ENCODE measurements at regions not wholly inside any gene's neighbourhood (a gene's known extent, or its start where the extent isn't known, plus 50 kb on each side); places are given as distances from the start of the nearest gene placed in this dataset.
"Not testable (repeated sequence)": the region's sequence is repeated elsewhere in the genome, so short reads cannot be mapped to it uniquely, and the experiment has no call there.

DNA sequence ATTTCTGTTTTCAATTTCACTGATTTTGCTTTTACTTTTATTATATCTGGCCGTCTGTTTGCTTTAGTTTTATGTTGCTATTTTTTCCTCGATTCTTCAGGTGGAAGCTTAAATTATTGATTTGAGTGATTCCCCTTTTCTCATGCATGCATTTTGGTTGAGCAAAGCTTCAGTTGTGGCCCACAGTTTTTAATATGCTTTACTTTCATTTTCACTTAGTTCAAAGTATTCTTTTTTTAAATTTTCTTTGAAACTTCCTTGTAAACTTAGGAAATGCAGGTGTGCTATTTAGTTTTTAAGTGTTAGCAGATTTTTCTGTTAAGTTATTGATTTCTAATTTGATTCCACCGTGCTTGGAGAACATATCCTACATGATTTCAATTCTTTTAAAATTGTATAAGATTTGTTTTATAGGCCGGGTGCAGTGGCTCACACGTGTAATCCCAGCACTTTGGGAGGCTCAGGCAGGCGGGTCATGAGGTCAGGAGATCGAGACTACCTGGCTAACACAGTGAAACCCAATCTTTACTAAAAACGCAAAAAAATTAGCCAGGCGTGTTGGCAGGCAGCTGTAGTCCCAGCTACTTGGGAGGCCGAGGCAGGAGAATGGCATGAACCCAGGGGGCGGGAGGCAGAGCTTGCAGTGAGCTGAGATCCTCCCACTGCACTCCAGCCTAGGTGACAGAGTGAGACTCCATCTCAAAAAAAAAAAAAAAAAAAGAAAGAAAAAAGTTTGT, 531.2 kb downstream of the KIF2B start:
- no peak for DNase-seq (ENCODE audit: low spot score)

DNA sequence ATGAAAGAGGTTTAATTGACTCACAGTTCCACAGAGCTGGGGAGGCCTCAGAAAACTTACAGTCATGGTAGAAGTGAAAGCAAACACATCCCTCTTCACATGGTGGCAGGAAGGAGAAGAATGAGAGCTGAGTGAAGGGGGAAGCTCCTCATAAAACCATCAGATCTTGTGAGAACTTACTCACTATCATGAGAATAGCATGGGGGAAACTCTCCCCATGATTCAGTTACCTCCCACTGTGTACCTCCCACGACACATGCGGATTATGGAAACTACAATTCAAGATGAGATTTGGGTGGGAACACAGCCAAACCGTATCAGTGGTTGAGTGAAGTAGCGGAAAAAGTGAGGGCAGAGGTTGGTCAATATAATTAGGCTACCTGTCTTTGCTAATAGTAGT, 538.3 kb downstream of the KIF2B start:
- DNase-seq (ENCODE audit: low spot score): not testable (repeated sequence)

DNA sequence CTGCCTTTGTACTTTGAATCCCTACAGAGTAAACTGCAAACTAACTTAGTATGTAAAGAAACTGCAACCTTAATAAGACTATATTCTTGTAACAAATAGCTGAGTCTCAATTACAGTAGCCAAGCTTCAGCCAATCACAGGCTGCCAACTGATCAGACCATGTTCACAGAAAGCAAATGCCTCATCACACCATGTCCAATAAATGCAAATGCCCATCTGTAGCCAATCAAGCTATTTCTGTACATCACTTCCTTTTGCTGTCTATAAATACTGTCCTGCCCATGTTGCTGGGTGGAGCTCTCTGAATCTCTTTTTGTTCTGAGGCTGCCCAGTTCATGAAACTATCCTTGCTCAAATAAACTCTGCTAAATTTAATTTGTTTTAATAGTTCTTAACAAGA, 531.7 kb upstream of the TOM1L1 start:
- no peak for DNase-seq (ENCODE audit: low spot score)

DNA sequence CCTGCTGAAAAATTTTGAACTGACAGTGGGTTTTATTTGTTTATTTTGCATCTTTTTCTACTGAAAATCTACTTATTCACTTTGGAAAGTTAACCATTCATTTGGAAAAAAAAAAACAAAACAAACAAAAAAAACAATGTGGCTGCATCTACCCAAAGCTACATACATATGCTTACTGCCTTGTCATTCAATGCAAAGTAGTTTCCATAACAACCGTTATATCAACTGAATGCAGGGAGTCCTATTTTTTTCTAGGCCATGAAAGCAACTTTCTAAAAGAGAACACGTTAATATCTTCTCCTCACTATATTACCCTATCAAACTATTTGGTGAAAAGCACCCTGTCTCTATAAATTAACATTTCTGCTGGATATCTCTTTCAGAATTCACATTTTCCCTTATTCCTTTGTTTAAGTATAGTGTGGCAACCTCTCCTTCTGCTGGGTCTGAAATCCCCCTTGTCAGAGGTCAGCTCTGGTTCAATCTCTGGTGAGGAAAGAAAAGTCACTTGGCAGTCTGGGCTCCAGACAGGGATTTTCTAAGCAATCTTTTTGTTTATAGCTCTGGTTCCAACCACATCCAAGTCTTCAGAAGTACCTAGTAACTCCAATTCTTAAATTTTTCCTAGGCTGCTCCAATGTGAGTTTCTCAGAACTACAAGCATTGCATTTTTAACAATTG, 528.4 kb upstream of the TOM1L1 start:
- no peak for DNase-seq (ENCODE audit: low spot score)

DNA sequence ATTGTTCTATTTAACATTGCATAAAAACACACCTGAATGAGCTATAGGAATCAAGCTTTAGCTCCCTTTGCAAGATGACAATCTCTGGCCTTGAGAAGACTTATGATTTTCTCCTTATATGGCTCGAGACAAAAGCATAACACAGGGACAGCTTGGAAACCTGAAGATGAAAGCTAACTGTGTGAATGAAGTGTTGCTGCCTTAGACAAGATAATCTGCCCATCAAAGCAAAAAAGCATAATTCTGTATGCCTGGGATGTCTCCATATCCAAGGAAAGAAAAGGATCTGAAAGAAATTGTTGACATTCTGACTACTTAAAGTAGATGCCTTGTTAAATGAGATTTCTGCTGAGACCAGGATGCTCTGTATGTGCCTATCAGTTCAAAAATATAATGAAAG, 526.7 kb upstream of the TOM1L1 start:
- no peak for DNase-seq (ENCODE audit: low spot score)

DNA sequence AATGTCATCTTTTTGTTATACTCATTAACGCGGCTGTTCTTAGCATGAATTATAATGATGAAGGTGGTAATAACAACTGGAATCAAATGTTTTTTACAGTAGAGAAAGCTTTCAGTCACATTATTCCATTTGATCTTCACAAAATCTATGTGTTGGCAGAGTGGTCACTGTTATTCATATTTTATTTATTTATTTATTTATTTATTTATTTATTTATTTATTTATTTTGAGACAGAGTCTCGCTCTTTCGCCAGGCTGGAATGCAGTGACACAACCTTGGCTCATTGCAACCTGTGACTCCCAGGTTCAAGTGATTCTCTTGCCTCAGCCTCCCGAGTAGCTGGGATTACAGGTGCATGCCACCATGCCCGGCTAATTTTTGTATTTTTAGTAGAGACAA, 524.2 kb upstream of the TOM1L1 start:
- not testable (repeated sequence) for DNase-seq (ENCODE audit: low spot score)

DNA sequence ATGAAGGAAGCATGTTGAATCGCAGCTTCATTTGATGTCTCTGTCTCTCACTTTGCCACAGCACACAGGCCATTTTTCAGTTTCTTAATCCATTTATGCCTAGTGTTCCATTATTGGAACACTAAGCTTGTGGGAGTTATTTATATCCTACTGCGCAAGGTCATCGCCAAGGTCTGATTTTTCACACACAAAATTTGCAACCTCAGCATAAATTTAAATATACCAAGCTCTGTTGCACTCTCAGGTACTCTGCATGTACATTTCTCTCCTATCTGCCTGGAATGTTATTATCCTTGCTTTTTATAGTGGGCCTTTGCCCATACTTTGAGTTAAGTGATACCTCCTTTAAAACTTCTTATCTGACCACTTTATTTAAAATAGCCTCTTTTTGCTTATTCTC, 519.2 kb upstream of the TOM1L1 start:
- DNase-seq (ENCODE audit: low spot score): no peak

DNA sequence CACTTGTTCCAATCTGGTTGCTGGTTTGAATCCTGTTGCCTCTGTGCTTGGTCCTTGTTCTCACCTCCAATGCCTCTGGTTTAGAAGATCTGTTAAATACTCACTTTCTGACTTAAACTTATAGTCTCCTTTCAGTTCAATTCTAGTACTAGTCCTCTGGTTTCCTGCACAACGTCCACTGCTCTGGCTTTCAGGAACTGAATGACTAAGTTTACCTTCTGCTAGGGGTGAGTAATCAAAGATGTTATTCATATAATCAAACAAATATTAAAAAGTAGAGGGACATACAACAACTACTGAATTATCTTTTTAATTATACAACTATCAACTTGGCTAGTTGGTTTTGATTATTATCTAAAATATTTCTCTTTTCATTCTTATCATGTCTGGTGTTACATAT, 496.4 kb upstream of the TOM1L1 start:
- DNase-seq (ENCODE audit: low spot score): no peak

DNA sequence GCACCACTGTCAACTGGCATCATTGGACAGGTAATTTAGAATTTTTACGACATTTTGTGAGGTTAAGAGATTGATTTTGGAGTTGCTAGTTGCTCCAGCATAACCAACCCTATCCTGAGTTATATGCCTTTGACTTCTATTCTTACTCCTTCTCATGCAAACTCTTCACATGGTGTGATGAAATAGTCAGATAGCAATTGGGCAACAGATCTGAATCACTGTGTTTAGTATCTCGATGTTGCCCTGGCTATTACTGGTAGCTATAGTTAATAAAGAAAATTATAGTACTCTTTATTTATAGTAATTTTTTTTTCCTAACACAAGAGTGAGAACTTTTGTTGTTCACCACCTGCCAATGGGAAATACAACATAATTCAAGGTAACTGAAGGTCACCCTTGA, 494.8 kb upstream of the TOM1L1 start:
- DNase-seq (ENCODE audit: low spot score): no peak

DNA sequence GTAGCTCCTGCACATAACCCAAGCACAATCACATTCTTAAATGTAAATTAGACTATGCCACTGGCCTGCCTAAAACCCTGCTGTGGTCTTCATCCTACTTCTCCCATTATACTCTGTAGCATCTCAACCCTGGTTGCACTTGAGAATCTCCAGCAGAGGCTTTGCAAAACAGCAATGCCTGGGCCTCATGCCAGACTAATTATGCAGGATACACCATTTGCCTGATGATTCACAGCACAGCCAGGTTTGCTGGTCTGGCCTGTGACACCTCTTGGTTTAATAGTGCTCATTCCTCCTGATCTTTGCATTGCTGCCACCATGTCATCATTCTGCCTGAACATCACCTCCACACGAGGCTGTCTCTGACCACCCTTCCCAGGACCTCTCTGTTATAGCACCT, 491.9 kb upstream of the TOM1L1 start:
- DNase-seq (ENCODE audit: low spot score): no peak

DNA sequence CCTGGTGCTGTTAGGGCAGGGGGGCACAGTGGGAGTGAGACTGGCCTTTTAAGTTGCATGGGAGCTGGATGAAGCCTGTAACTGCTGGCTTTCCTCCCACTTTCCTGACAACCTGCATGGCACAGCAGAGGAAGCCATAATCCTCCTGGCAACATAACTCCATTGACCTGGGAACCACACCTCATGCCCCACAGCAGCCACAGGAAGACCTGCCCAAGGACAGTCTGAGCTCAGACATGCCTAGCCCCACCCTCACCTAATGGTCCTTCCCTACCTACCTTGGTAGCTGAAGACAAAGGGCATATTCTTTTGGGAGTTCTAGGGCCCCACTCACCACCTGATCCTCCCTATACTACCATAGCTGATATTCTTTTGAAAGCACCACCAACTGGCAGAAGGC, 482.2 kb upstream of the TOM1L1 start:
- DNase-seq (ENCODE audit: low spot score): no peak

DNA sequence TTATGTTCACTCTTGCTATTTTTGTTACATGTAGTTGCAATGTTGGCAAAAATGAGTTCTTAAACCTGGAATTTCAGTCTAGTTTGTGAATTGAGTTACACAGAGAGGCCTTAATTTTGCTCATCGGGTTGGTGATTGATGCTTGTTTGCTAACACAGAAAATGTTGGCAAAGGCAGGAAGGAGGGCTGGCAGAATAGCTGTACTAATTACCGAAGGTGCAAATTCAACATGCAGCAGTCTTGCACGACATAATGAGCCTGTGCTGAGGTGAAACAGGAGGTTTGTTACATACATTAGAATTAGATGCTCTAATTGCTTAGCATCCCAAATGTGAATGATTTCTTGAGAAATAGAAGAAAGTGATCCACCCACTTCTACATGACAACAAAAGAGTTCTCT, 475.0 kb upstream of the TOM1L1 start:
- DNase-seq (ENCODE audit: low spot score): no peak

DNA sequence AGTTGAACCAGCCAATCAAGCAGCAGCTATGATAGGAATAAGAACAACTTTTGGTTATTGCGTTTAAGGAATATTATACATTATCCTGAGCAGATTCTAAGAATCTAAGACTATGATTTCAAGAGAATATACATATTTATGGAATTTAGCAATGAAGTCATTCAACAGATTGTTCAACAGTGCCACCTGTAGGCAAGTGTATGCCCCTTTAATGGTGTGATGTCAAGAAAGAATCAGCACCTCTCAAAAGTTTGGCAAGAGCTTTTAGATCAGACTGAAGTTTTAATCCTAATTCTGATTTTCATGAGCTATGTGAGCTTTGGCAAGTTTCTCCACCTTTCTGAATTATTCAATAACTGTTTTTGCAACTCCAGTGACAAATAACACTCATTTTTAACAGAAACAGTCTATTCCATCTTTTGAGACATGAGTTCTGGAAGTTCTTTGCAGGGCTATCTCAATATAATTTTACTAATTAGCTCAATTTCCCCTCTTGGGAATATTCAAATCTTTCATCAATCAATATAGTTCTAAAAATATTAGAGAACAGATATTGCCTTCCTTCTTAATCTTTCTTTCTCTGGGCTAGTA, 474.3 kb upstream of the TOM1L1 start:
- DNase-seq (ENCODE audit: low spot score): peak; percentile 1

DNA sequence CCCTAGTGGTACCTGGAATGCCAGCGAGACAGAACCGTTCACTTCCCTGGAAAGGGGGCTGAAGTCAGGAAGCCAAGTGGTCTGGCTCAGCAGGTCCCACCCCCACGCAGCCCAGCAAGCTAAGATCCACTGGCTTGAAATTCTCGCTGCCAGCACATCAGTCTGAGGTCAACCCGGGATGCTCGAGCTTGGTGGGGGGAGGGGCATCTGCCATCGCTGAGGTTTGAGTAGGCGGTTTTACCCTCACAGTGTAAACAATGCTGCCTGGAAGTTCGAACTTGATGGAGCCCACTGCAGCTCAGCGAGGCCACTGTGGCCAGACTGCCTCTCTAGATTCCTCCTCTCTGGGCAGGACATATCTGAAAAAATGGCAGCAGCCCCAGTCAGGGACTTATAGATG, 464.7 kb upstream of the TOM1L1 start:
- DNase-seq (ENCODE audit: low spot score): no peak

DNA sequence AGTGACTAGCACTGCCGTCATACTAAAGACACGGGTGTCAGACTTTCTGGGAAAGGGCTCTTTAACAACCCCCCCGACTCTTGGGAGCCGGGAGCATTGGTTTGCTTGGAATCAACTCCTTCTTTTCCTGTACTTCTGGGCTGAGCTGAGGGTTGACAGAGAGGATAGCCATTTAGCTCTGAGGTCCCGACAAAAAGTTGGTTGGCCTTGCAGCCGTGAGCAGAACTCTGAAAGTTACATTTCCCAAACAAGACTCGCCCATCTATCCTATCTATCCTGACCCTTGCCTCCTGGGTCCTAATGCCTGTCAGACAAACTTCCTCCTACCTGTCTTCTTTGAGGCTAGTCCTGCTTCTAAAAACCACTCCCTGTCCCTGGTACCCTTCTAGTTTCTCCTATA, 460.8 kb upstream of the TOM1L1 start:
- no peak for DNase-seq (ENCODE audit: low spot score)

DNA sequence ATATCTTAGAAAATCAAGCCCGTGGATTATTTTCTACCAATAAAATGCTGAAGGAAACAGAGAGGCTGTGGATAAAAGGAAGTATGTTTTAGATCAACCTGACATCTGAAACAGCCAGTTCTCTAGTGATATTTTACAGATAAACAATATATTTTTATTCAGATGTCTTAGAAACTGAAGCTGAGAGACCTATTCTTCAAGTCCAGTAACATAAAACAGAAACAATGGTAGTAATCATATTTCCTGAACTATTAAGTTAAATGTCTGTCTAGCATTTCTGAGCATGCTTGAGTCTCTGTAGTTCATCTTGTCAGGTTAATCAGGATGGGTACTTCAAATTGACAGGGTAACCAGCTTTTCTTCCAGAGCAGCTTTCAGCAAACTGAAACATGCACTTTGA, 449.6 kb upstream of the TOM1L1 start:
- no peak for DNase-seq (ENCODE audit: low spot score)

DNA sequence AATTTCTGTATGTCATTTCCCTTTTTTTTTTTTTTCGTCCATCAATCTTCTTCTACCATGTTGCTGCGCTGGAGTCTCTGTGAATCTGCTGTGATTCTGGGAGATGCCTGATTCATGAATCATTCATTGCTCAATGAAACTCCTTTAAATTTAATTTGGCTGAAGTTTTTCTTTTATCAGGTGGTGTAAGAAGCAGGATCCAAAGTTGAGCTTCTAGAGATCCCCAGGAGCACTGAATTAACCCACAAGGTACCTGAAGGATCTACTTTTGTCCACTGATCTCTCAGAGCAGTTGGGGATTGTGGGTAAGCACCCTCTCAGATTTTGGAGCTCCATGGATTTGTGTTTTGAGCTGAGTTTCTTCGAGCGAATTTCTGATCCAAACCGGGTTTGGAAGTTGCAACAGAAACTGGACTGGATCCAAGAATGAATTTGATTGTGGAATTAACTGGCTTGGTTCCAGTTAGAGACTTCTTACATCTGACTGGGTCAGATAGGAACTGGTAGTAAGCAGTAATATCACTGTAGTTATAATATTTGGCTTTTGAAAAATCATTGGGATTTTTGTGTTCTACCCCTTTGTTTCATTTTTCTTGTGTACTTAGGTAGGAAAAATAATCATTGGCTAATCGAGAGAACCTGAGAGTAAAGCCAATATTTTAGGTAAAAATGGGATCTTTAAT, 447.8 kb upstream of the TOM1L1 start:
- no peak for DNase-seq (ENCODE audit: low spot score)

DNA sequence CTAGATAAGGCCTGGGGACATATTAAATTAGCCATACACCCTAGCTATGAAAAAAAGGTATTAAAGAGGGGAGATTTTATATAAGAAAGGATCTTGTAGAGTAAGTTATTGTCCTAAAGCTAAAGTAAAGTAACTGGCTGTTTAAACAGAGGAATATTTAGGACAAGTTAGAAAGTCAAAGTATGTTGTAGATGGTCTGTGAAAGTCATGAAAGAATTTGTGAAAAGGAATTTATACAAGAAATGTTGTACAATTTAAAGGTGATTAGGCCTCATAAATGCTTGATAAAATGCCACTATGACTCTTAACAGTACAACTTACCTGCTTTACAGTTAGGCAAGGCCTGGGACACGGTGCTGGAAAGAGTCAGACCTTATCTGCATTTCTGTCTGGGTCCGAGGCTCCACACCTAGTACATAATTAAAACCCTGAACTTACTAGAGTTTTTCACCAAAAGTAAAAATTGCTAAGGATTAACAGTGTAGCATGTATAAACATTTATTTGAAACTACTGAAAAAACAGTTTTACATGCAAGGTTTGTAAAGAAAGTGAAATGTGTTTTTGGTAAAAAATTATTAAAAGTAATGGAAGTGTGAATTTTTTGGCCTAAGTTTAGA, 445.3 kb upstream of the TOM1L1 start:
- DNase-seq (ENCODE audit: low spot score): no peak

DNA sequence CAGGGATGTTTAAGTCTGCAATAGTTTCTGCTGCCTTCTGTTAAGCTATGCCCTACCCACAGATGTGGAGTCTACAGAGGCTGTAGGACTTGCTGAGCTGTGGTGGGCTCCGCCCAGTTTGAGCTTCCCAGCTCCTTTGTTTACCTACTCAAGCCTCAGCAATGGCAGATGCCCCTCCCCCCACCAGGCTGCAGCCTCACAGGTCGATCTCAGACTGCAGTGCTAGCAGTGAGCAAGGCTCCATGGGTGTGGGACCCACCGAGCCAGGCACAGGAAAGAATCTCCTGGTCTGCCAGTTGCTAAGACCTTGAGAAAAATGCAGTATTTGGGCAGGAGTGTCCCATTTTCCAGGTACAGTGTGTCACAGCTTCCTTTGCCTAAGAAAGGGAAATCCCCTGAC, 435.2 kb upstream of the TOM1L1 start:
- not testable (repeated sequence) for DNase-seq (ENCODE audit: low spot score)

DNA sequence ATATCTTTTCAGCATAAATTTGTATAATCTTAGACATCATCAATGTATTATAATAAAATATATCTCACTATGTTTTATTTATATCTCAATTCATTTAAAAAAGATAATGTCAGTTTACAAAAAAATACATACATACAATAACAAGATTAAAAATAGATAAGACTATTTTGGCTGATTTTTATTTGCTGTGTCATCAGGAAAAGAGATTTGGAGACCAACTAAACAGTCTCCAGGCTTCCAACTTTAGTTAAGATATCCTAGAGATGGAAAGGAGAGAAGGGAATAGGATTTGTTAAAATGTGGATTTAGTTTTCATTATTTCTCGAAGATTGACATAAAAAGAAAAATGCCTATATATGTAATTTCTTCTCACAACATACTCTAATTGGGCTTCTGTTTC, 433.8 kb upstream of the TOM1L1 start:
- no peak for DNase-seq (ENCODE audit: low spot score)

DNA sequence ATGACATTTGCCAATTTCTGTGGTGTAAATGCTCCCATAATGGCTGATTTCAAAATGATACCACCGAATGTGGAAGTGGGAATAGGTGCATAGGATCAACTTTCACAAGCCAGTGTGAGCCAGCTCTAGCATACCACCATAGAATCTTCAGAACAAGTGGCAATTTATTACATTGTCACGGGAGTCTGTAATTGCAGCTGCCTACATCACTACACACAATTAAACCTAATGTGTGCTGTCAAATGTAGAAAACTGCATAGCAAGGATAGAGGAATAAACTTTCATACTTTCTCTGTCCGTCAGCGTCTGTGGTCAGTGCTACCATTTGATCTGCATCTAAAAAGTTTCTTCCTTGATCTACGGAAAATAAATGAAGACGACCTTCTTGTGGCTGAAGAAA, 417.8 kb upstream of the TOM1L1 start:
- no peak for DNase-seq (ENCODE audit: low spot score)

DNA sequence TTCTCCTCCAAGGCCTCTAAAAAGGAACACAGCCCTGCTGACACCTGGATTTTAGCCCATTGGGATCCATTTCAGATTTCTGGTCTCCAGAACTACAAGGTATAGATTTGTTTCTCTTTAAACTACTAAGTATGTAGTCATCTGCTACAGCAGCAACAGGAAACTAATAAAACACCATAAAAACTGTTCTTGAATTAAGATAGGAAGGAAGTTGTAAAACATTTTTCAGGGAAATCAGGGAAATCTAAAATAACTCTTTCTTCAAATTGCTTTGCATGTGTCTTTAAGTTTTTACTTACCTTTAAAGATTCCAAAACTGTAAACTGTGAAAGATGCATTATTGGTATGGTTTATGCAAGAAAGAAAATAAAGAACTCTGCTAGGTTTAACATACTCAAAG, 407.0 kb upstream of the TOM1L1 start:
- DNase-seq (ENCODE audit: low spot score): no peak
